SKM-1 (cell line): ENCODE measurements at regions not wholly inside any gene's neighbourhood (a gene's known extent, or its start where the extent isn't known, plus 50 kb on each side); places are given as distances from the start of the nearest gene placed in this dataset.

ENCODE experiments used
- DNase-seq: peaks from one replicate; lab custom pipeline; 2025; ENCODE audit not compliant: unreplicated experiment; lab: John Stamatoyannopoulos, UW

DNA sequence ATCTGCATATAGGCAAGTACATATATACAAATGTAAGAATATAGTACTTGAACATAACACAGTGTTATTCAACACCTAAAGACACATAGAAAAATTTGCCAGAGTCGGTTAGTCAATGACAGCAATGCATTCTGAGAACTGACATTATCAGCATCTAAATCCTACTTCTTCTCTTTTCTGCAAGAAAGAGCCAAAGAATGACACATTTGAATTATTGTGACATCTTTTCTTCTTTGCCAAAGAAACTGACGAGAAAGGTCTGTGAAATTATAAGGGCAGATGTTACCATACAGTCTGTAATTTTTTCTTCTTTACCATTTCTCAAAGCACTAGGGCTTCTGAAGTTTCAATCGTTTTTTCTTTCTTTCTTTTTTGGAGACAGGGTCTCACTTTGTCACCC lies 350.9 kb upstream of the NBEA start:
- DNase-seq: no peak

DNA sequence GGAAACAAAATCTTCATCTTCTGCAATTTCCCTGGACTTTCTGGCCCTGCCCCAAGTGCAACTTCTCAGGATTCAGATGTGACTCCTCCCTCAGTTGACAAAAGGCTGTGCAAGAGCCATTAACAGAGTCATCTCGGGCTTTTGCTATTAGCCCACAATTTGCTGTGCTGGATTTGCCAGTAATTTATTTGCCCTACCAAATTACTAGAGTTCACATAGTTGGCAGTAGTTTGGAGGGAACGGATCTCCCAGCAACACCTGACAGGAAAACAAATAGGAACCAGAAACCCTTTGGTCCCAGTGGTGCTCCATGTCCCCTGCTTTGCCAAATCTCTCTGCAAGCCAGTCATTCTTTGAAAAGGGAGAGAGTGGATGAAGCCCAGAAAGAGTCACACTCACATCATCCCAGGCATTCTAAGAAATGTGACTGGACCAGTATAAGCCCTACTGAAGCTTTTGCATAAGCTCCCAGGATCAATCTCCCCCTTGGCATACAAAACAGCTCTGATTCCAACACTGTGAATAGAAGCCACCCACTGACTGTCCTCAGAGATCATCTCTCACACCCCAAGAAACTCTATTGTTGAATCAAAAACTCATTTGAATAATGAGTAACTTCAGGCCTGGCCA lies 350.1 kb upstream of the NBEA start:
- DNase-seq: no peak

DNA sequence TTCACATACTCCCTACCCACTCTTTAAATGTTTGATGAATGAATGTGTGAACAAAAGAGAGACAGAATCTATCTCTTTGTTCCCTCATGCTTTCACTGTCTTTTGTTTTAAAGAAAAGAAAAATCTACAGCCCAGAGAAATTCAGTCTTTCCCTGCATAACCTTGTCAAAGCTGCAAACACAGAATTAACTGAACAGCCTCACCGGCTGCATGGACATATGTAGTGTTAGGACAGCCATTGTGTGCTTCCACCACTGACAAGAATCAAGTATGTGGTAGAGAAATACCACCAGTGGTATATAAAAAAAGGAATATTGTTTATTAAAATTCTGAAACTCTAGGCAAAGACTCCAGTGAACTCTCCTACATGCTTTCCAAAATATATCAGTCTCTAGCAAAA lies 348.4 kb upstream of the NBEA start:
- no peak for DNase-seq

DNA sequence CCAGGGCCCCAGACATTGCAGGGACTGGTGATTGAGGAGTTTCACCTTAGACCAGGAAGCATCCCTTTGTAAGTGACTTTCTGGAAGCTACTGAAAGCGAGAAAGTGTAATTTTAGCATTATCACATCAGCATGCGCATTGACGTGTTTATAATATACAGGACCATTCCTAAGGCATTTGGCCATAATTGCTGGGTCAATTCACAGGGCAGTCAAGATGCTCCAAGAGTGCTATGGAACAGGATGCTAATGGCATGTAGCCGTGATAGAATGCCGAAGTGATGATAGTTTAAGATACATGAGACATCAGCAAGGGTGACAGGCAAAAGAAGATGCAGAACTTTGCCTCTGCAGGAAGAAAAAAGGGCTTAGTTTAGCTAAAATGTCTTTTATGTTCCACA lies 347.6 kb upstream of the NBEA start:
- no peak for DNase-seq

DNA sequence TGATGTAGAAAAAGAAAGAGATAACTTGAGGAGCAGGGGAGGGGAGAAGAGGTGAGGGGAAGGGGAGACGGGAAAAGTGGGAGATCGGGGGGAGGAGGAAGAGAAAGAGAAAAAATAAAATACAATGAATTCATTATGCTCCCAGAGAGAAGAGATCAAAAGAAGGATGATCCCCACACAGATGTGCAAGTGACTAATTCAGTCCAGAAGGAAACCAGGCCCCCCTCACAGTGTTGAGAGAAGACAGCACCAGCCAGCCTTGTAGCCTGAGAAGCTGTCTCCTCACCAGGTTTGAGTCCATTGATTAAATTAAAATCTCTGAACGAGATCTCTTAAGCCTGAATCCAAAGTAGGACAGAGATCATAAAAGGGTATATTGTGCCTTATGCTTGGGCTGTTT lies 333.7 kb upstream of the NBEA start:
- DNase-seq: no peak

DNA sequence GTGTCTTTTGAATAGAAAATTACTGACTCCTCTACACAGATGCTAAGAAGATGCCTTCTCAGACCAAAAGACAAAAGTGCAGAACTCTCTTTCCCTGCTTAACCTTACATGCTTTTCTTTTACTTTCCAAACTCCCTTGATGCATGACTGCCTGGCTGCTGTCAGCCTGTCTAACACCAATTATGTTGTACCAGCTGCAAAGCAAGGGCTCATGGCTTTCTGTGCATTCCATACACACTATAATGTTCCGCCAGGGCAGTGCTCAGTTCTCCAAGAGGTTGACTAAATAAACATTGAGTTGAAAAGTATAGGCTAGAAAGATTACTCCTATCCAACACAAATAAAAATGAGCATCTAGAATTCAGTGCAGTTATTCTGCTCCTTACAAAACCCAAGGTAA lies 330.4 kb upstream of the NBEA start:
- no peak for DNase-seq

DNA sequence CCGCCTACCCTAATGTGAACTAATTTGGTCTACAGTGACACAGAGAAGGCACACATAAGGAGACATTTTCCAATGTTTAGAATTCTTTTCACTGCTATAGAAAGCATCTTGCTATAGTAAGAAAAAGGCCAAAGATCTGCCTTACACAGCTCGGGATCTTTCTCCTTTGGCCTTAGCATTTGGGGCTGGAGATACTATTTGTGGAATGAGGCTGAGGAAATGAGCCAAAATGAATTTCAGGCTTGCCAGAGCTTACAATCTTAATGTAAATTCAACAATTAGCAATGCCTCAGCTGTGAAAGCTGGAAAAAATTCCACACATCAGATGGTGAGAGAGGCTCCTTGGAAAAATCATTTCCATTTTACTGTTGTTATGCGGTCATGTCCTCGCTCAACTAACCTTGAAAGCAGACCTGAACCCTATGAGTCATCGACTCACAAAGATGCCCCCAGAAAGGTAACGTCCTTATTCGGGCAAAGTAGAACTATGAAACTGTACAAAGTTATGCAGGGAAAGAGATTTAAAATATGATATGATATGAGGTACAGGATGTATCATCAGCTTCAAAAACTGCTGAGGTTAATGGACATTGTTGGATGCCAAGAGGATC lies 324.5 kb upstream of the NBEA start:
- no peak for DNase-seq

DNA sequence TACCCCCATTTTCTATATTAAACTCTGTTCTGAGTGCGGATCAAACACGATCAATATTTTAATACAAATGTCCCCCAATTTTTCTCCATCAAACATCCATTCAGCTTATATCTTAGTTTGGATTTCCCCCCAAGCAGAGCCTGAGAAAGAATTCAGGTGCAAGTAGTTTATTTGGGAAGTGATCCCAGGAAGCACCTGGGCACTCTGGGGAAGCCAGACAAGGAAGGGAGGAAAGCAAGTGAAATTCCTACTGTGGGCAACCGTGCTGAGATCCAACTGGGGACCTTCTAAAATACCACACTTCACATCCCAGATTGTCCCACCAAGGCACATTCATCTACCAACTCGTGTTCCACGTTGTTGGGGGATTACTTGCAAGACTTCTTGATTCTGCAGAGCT lies 323.4 kb upstream of the NBEA start:
- no peak for DNase-seq

DNA sequence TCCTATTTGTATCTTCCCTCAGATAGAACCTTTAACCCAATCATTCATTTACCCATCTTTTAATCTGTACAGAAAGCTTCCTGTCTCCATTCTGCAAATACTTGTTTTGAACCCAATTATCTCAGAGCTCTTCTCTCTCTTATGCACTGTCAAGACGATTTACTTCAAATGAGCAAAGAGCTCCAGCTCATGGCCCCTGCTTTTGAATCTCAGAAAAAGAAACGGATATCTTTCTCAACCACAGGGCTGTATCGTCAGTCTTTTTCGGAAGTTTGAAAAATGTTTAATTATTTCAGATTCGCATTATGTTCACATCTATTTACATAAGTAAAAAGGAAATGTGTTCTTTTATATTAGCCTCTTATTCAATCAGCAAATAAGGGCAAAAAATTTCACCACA lies 322.7 kb upstream of the NBEA start:
- DNase-seq: no peak

DNA sequence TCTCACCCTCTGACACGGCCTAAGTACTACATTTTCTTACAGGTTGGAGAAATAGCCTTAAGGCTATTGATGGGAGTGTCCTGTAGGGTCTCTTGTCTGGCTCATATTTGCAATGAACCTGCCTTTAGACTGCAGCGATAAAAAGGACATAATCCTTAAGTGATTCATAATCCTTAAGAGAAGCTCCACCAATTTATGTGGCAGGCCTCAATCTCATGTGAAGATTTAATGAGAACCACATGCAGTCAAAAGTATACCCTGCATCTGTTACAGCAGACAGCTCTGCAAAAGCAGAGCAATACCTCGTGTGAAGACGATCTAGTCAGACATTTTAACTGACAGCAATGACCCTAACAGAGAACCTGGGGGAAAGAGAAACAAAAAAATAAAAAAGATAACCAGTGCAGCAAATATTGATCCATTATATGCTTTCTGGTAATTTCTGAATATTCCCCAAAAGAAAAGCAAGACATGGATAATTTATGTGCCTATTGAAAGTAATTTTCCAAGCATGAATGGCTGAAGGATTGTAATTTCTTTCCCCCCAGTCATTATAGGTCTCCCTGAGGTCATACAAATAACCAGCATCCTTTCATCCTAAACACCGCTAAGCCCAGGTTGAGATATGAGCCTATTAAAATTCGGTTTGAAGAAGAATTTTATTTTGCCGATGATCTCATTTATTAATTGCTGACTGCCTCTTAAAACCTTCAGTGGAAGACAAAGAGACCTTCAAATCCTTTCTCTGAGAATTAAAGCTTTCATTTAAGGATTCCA lies 321.8 kb upstream of the NBEA start:
- no peak for DNase-seq

DNA sequence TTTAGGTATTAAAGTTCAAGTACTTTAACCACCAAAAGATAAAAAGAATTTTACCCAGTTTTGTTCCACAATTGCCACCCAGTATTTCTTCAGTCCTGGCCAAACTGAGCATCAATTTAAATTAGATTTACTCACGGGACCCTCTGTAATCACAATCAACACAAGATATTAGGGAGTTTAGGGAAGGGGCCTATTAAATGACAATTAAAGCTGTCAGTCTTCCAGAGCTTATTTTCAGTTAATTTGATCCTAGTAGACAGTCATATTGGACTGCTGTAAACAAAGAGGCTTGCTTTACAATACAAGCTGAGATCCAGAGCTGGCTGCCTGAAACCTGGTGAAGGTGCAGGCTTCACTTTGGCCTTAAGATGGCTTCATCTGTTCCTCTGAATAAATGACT lies 321.2 kb upstream of the NBEA start:
- DNase-seq: no peak

DNA sequence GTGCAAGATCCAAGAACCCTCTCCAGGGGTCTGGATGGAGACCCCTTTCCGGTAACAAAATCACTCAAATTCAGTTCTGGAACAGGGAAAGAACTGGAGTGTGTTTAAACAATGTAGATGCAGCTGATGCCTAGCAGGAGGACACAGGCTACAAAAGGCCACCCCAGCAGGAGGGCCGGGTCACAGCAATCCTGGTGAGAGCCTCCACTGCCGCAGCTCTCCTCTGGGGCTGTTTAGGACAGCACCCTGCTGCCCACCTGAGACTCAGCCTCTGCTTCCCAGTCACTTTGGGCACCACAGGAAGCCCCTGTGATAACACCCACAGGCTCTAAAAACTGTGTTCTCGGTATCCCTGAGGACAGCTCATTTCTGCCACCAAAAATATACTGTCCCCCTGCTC lies 318.7 kb upstream of the NBEA start:
- DNase-seq: no peak

DNA sequence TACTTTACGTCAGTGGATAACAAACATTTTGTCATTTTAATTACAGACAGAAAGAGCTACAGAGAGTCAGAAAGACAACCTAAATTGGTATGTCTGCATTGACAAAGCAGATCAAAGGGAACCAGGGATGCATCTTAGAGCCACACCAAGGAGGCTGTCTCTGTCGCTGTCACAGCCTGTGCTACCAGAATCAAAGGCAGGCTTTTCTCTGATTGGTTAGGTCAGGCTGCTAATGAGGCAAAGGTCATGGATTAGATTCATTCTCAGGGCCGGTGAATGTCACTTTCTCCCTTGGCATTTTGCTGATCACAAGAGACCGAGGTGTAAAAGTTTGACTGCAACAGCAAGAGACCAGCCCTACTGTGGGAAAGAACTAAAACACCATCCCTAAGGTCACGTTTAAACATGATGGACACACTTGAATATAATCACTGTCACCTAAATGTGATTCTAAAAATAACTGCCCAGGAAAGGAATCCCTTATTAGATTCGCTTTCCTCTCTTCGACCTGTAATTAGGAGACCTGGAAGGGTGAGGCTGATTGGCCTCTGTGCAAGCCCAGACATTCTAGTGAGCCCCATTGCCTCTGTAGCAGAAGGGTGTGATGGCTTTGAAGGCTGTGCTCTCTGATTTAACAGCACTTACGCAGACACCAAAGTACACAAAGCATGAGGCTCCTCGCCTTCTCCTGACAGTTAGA lies 314.4 kb upstream of the NBEA start:
- no peak for DNase-seq

DNA sequence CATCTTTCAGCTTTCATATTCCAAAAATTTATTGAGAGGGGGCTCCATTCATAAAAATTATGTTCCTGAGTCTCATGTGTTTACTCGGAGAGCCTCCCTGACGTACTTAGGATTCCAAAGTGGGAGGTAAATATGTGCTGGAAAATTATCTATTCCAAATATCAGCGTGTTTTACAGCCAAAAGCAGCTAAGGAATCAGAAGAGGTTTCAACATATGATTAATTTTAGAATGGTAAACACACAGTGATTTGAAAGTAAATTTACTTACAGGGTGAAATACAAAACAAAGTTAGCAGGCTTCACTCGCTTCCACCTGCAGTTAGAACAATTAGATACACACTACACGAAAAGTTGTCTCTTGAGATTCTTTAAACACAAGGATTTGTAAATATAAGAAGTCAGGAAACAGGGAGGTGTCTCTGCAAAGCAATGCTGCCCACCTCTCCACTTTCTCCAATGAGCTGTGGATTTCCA lies 313.8 kb upstream of the NBEA start:
- no peak for DNase-seq

DNA sequence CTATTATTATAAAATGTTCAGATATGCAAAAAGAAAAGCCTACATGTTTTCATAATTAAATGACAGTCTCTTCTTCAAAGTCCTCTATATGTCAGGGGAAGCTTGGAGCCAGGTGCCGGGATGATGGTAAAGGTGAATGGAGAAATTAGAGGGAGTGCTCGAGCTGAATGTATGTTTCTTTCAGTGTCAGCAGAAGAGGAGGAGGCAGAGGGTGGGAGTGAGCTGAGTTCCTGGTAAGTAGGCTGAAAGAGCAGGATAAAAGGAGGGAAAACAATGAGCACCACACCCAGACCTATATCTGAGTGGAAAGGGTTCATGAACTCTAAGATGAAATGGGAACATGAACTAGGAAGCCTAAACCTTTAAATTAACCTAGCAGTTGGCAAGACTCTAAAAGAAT lies 307.6 kb upstream of the NBEA start:
- no peak for DNase-seq

DNA sequence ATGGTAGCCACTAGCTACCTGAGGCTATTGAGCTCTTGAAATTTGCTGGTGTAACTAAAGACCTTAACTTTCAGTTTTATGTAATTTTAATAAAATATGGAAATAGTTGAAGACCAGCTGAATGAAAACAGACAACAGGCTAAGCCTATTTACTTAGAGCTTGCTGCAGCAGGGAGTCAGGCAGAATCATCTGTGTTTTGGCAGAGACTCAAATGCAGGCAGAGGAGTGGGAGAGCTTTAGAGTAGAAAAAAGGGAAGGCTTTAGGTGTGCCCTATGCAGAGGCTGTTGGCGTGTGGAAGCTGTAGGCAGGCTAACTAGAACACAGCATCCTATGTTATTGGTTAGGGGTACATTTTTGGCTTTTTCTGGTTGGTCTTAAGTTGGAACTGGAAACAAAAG lies 304.9 kb upstream of the NBEA start:
- DNase-seq: no peak

DNA sequence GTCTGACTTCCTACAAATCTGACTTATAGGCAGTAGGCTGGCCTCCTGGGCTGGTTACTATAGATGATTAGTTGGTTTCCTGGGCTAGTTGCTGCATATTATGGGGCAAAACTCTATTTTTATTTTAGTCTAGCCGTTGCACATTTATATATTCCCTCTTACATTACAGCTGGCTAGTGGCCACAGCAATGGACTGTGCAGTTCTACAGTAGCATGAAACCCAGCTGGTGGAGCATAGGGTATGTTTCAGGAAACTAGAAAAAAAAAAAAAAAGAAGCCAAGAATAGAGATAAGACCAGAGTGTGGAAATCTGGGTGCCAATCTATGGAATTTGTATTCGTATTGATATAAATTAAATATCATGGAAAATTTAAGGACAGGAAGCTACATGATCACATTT lies 304.4 kb upstream of the NBEA start:
- no peak for DNase-seq

DNA sequence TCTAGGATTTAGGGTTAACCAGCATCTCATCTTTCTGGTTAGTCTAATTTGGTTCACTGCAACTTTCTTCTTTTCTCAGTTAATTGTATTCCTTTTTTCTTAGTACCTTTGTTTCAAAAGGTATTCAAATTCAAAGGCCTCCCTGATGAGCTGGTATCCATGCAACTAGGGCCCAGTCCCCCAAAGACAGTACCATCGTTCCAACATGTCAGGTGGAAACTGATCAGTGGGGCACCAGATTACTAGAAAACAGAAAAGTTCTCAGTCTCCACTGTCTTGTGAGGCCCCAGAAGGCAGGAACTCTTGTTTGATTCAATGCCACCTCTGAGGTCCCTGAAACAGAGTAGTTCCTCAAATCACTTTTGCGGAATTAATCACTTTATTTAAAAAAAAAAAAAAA lies 303.2 kb upstream of the NBEA start:
- DNase-seq: no peak

DNA sequence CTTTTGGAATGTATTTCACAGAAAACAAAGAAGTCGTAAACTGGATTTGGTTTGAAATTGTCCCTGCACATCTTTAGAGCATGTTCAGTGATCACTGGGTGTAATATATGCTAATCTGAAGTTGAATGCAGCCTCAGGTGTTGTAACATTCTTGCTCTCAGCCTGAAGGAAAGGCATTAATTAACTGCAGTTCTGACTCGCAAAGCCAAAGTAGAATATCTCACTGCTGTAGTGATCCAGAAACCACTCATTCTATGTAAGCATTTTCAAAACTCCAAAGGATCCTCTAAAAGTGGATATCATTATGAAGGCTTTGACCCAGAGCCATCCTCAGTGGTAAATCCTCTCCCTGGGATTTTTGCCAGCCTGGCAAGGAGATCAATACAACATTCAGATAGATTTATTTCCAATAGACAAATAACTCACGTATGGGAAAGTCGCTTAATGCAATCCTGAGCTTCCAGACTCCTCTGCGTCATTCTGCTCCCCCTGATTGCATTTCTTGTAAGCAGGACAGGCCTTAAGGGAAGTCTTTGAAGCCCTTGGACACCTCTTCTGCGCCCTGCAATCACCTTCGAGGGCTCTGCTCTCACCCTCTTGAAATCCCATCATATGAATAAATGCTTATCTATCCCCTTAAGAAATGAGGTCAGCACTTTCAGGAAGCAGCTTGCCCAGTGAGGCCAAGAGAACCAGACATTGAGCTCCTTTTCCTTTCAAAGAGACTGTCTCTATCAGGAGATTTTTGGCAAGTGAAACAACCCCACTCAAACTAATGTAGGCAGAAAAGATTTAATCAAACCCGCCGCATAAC lies 301.7 kb upstream of the NBEA start:
- no peak for DNase-seq

DNA sequence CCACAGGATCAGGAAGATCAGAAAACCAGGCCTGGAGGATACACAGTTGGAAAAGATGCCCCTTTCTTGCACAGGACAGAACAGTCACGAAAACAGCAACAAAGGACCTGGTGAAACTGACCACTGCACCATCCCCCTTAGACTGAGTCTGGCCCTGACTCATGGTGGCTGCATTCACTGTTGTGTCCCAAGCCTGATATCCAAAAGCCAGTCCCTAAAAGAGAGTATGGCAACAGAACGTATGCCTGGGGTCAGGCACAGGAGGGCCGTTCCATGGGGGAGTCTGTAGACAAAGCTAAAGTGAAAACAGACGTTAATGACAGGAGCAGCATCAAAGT lies 301.1 kb upstream of the NBEA start:
- DNase-seq: no peak
